ENCODE measurements at regions not wholly inside any gene's neighbourhood (a gene's known extent, or its start where the extent isn't known, plus 50 kb on each side); places are given as distances from the start of the nearest gene placed in this dataset.

DNA sequence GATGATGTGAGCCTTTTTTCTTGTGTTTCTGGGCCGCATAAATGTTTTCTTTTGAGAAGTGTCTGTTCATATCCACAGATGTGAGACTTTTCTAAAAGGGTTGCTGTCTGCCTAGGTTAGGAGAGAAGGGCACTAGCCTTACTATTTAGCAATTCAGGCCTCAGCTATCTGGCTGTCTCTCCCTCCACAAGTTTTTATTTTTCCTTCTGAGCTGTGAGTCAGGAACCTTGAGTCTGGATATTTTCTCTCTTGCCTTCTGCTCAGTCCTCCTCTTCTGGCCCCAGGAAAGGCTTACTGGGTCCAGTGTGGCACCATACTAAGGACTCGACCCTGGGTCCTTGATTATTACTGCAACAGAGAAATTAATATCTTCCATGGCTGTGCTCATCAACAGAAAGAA lies 187.6 kb downstream of the CSNK1G3 start (continued):
- TF ChIP-seq, protein P1, sequence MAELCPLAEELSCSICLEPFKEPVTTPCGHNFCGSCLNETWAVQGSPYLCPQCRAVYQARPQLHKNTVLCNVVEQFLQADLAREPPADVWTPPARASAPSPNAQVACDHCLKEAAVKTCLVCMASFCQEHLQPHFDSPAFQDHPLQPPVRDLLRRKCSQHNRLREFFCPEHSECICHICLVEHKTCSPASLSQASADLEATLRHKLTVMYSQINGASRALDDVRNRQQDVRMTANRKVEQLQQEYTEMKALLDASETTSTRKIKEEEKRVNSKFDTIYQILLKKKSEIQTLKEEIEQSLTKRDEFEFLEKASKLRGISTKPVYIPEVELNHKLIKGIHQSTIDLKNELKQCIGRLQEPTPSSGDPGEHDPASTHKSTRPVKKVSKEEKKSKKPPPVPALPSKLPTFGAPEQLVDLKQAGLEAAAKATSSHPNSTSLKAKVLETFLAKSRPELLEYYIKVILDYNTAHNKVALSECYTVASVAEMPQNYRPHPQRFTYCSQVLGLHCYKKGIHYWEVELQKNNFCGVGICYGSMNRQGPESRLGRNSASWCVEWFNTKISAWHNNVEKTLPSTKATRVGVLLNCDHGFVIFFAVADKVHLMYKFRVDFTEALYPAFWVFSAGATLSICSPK (IDR thresholded peaks at IDR 0.05; ENCODE audit: borderline replicate concordance) = no peak
- TF ChIP-seq DIDO1 (tag; IDR thresholded peaks at IDR 0.05; ENCODE audit: low read depth) = no peak
- TF ChIP-seq, protein P2, sequence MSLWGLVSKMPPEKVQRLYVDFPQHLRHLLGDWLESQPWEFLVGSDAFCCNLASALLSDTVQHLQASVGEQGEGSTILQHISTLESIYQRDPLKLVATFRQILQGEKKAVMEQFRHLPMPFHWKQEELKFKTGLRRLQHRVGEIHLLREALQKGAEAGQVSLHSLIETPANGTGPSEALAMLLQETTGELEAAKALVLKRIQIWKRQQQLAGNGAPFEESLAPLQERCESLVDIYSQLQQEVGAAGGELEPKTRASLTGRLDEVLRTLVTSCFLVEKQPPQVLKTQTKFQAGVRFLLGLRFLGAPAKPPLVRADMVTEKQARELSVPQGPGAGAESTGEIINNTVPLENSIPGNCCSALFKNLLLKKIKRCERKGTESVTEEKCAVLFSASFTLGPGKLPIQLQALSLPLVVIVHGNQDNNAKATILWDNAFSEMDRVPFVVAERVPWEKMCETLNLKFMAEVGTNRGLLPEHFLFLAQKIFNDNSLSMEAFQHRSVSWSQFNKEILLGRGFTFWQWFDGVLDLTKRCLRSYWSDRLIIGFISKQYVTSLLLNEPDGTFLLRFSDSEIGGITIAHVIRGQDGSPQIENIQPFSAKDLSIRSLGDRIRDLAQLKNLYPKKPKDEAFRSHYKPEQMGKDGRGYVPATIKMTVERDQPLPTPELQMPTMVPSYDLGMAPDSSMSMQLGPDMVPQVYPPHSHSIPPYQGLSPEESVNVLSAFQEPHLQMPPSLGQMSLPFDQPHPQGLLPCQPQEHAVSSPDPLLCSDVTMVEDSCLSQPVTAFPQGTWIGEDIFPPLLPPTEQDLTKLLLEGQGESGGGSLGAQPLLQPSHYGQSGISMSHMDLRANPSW (CRISPR knock-in tag; IDR thresholded peaks at IDR 0.05) = no peak
- no peak for TF ChIP-seq GABPA (tag; conservative IDR thresholded peaks at IDR 0.05; ENCODE audit: low read depth)
- TF ChIP-seq ARID2 (IDR thresholded peaks at IDR 0.05) = no peak
- TF ChIP-seq IRF2 (CRISPR knock-in tag; IDR thresholded peaks at IDR 0.05) = no peak
- TF ChIP-seq ZNF644 (tag; IDR thresholded peaks at IDR 0.05; ENCODE audit: low read depth) = no peak
- TF ChIP-seq SMARCB1 (IDR thresholded peaks at IDR 0.05; ENCODE audit: insufficient read length, low read depth) = no peak
- TF ChIP-seq FOXJ3 (CRISPR knock-in tag; IDR thresholded peaks at IDR 0.05) = no peak
- no peak for TF ChIP-seq SMAD1 (IDR thresholded peaks at IDR 0.05; ENCODE audit: low read depth, low read length, partially characterized antibody)
- TF ChIP-seq SREBF2 (CRISPR knock-in tag; IDR thresholded peaks at IDR 0.05) = no peak
- TF ChIP-seq, protein P3, sequence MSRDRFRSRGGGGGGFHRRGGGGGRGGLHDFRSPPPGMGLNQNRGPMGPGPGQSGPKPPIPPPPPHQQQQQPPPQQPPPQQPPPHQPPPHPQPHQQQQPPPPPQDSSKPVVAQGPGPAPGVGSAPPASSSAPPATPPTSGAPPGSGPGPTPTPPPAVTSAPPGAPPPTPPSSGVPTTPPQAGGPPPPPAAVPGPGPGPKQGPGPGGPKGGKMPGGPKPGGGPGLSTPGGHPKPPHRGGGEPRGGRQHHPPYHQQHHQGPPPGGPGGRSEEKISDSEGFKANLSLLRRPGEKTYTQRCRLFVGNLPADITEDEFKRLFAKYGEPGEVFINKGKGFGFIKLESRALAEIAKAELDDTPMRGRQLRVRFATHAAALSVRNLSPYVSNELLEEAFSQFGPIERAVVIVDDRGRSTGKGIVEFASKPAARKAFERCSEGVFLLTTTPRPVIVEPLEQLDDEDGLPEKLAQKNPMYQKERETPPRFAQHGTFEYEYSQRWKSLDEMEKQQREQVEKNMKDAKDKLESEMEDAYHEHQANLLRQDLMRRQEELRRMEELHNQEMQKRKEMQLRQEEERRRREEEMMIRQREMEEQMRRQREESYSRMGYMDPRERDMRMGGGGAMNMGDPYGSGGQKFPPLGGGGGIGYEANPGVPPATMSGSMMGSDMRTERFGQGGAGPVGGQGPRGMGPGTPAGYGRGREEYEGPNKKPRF (IDR thresholded peaks at IDR 0.05; ENCODE audit: low read depth, low read length) = no peak
- no peak for TF ChIP-seq DDX20 (tag; IDR thresholded peaks at IDR 0.05; ENCODE audit: low read depth)

All from K562 (cell line).